ENCODE measurements at regions not wholly inside any gene's neighbourhood (a gene's known extent, or its start where the extent isn't known, plus 50 kb on each side); places are given as distances from the start of the nearest gene placed in this dataset.
A peak's percentile ranks its signal among the peaks of the same experiment; 100 is the strongest.

DNA sequence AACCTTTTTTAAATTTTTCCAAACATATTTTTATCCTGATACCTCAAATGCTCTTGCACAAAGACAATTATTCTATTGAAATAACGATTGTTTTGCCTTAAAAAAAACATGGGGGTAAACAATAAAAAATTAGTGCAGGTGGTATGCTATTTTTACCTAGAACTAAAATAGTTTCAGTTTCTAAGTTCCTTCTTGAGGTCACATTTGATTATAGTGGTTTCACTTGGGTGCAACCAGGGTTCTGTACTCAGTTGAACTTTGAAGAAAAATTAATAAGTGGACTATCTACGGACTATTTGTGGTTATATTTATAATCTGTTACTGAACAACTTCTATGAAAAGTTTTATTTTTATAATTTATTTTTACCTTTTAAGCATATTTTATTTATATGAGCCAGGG, 387.1 kb upstream of the IZUMO3 start:
- H3K9me3 ChIP-seq (replicated peaks in 1 of 2; ENCODE audit: control insufficient read depth in 2 of 2, insufficient read depth in 1 of 2, low read depth in 1 of 2, low read length in 2 of 2) = no peaks in the 10 kb centered on the region
- H3K9ac ChIP-seq (ENCODE audit: low read depth, low read length, poor library complexity) = no peak overlapping the region
- H3K27me3 ChIP-seq (ENCODE audit: control insufficient read depth in 3 of 3, insufficient read depth in 3 of 3, low read depth in 1 of 3, low read length in 3 of 3) = no peaks in the 10 kb centered on the region
- no peak overlapping the region for H3K4me3 ChIP-seq (ENCODE audit: low read length in 2 of 2)
- no peaks in the 10 kb centered on the region for H3K36me3 ChIP-seq (replicated peaks in 1 of 2; ENCODE audit: control insufficient read depth in 2 of 2, insufficient read depth in 2 of 2, low read length in 2 of 2)
- DNase-seq (ENCODE audit: low spot score) = no peak
- H4K8ac ChIP-seq (ENCODE audit: low read depth, low read length) = no peak overlapping the region
- H2BK12ac ChIP-seq (ENCODE audit: low read length) = no peak overlapping the region
- no peak overlapping the region for H3K18ac ChIP-seq (ENCODE audit: low read length)
- H2BK5ac ChIP-seq (ENCODE audit: low read length) = no peak overlapping the region
- H3K4me2 ChIP-seq (ENCODE audit: insufficient read depth, low read length, poor library complexity, severe bottlenecking) = no peak overlapping the region
- no peaks in the 10 kb centered on the region for H3K4me1 ChIP-seq (ENCODE audit: control insufficient read depth in 2 of 2, insufficient read depth in 1 of 2, low read depth in 1 of 2, low read length in 2 of 2)
- no peak overlapping the region for H3K14ac ChIP-seq (ENCODE audit: low read length)
- H3K4ac ChIP-seq (ENCODE audit: low read length) = no peak overlapping the region
- H2BK15ac ChIP-seq (ENCODE audit: low read length) = no peak overlapping the region
- H2BK120ac ChIP-seq (ENCODE audit: low read depth, low read length) = no peak overlapping the region
- WGBS, 2 donors (ENCODE audit: extremely low coverage in 2 of 2, insufficient read length in 2 of 2, insufficient replicate concordance in 1 of 2) = no CpG with 5 or more reads among the region's 2 CpGs
- no peak overlapping the region for H3K27ac ChIP-seq (replicated peaks; ENCODE audit: low read length)
- H3K79me1 ChIP-seq (ENCODE audit: low read depth, low read length) = no peaks in the 10 kb centered on the region
- no peak overlapping the region for H3K23ac ChIP-seq (ENCODE audit: low read depth, low read length, poor library complexity)
- no peak overlapping the region for H2AFZ ChIP-seq (ENCODE audit: low read length)
- no peak overlapping the region for H2AK5ac ChIP-seq (ENCODE audit: low read depth, low read length)
- H4K91ac ChIP-seq (ENCODE audit: low read depth, low read length, poor library complexity) = no peak overlapping the region

DNA sequence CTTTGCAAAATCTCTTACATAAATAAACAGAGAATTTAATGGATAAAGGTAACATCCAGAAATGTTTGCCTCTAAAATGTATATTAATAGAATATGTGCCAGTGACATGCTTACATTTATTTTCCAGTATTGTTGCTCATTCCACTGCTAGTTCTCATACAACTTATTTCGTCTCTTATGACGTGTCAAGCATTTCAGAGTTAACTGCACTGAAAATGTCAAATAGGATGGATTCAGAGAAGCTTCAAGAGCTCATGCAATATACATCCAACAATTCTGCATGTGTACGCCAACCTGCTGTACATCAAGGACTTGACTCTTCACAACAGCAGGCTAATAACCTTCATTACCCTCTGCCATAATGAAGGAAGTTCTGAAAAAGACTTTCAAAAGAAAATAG, 386.2 kb upstream of the IZUMO3 start:
- no peak for DNase-seq (ENCODE audit: low spot score)
- WGBS, 2 donors (ENCODE audit: extremely low coverage in 2 of 2, insufficient read length in 2 of 2, insufficient replicate concordance in 1 of 2) = no CpG with 5 or more reads among the region's 3 CpGs

DNA sequence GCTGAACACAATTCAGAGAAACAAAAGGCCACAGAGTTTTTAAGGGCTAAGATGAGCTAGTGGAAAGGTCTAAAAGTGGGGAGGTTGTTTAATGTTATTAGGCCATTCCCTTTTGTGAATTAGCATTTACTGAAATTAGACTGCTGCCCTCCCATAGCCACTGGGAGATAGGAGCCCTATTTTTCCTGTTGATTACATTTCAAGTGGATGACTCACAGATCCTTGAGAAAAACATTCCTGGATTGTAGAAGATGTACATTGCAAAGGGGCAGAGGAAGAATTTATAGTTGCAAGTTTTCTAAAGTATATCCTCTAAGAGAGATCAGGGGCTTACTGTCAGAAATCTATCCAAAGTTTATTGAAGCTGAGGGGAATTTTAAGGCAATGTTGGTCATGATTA, 367.1 kb upstream of the IZUMO3 start:
- no peak overlapping the region for H2BK5ac ChIP-seq (ENCODE audit: low read length)
- no peak overlapping the region for H4K8ac ChIP-seq (ENCODE audit: low read depth, low read length)
- no peak for DNase-seq (ENCODE audit: low spot score)
- H4K91ac ChIP-seq (ENCODE audit: low read depth, low read length, poor library complexity) = no peak overlapping the region
- no peaks in the 10 kb centered on the region for H3K9me3 ChIP-seq (replicated peaks in 1 of 2; ENCODE audit: control insufficient read depth in 2 of 2, insufficient read depth in 1 of 2, low read depth in 1 of 2, low read length in 2 of 2)
- H3K14ac ChIP-seq (ENCODE audit: low read length) = no peak overlapping the region
- no peak overlapping the region for H3K27ac ChIP-seq (replicated peaks; ENCODE audit: low read length)
- no peaks in the 10 kb centered on the region for H3K36me3 ChIP-seq (replicated peaks in 1 of 2; ENCODE audit: control insufficient read depth in 2 of 2, insufficient read depth in 2 of 2, low read length in 2 of 2)
- H2AFZ ChIP-seq (ENCODE audit: low read length) = no peak overlapping the region
- H3K18ac ChIP-seq (ENCODE audit: low read length) = no peak overlapping the region
- no peak overlapping the region for H3K4ac ChIP-seq (ENCODE audit: low read length)
- no peaks in the 10 kb centered on the region for H3K79me1 ChIP-seq (ENCODE audit: low read depth, low read length)
- H2AK5ac ChIP-seq (ENCODE audit: low read depth, low read length) = no peak overlapping the region
- no peaks in the 10 kb centered on the region for H3K4me1 ChIP-seq (ENCODE audit: control insufficient read depth in 2 of 2, insufficient read depth in 1 of 2, low read depth in 1 of 2, low read length in 2 of 2)
- no peaks in the 10 kb centered on the region for H3K27me3 ChIP-seq (ENCODE audit: control insufficient read depth in 3 of 3, insufficient read depth in 3 of 3, low read depth in 1 of 3, low read length in 3 of 3)
- no peak overlapping the region for H2BK15ac ChIP-seq (ENCODE audit: low read length)
- no peak overlapping the region for H3K4me3 ChIP-seq (ENCODE audit: low read length in 2 of 2)
- no peak overlapping the region for H3K9ac ChIP-seq (ENCODE audit: low read depth, low read length, poor library complexity)
- H3K23ac ChIP-seq (ENCODE audit: low read depth, low read length, poor library complexity) = no peak overlapping the region
- H2BK12ac ChIP-seq (ENCODE audit: low read length) = no peak overlapping the region
- no peak overlapping the region for H2BK120ac ChIP-seq (ENCODE audit: low read depth, low read length)
- H3K4me2 ChIP-seq (ENCODE audit: insufficient read depth, low read length, poor library complexity, severe bottlenecking) = no peak overlapping the region

More for the DNA sequence above, 386.2 kb upstream of the IZUMO3 start:
- Histone ChIP-seq H3K23ac (ENCODE audit: low read depth, low read length, poor library complexity) (no peak overlapping the region), H3K27ac (replicated peaks; ENCODE audit: low read length) (no peak overlapping the region), H2BK15ac (ENCODE audit: low read length) (no peak overlapping the region), H3K9ac (ENCODE audit: low read depth, low read length, poor library complexity) (no peak overlapping the region), H3K9me3 (replicated peaks in 1 of 2; ENCODE audit: control insufficient read depth in 2 of 2, insufficient read depth in 1 of 2, low read depth in 1 of 2, low read length in 2 of 2) (no peaks in the 10 kb centered on the region), H2AFZ (ENCODE audit: low read length) (no peak overlapping the region), H2BK12ac (ENCODE audit: low read length) (no peak overlapping the region), H3K4ac (ENCODE audit: low read length) (no peak overlapping the region), H3K4me3 (ENCODE audit: low read length in 2 of 2) (no peak overlapping the region), H3K4me2 (ENCODE audit: insufficient read depth, low read length, poor library complexity, severe bottlenecking) (no peak overlapping the region), H3K4me1 (ENCODE audit: control insufficient read depth in 2 of 2, insufficient read depth in 1 of 2, low read depth in 1 of 2, low read length in 2 of 2) (no peaks in the 10 kb centered on the region), H2BK5ac (ENCODE audit: low read length) (no peak overlapping the region), H3K27me3 (ENCODE audit: control insufficient read depth in 3 of 3, insufficient read depth in 3 of 3, low read depth in 1 of 3, low read length in 3 of 3) (no peaks in the 10 kb centered on the region), H4K8ac (ENCODE audit: low read depth, low read length) (no peak overlapping the region), H3K14ac (ENCODE audit: low read length) (no peak overlapping the region), H3K18ac (ENCODE audit: low read length) (no peak overlapping the region), H3K79me1 (ENCODE audit: low read depth, low read length) (no peaks in the 10 kb centered on the region), H4K91ac (ENCODE audit: low read depth, low read length, poor library complexity) (no peak overlapping the region), H2BK120ac (ENCODE audit: low read depth, low read length) (no peak overlapping the region), H2AK5ac (ENCODE audit: low read depth, low read length) (no peak overlapping the region), H3K36me3 (replicated peaks in 1 of 2; ENCODE audit: control insufficient read depth in 2 of 2, insufficient read depth in 2 of 2, low read length in 2 of 2) (no peaks in the 10 kb centered on the region)

DNA sequence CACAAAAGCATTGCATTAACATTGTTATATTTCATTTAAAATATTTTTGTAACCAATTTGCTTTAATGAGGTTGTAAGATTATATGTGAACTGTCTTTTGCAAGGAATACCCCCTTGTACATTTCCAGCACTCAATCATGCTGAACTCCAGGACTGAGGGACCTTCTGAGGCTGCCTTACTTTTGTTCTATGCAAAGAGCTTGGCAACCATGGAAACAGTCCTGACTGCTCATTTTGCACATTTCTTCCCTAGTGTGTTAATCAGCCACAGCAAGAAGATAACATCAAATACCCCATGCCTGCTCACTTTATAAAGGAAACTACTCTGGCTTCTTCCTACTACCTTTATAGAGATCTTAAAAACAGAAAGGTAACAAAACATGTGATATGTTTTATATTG, 355.6 kb upstream of the IZUMO3 start:
- no peak overlapping the region for H4K8ac ChIP-seq (ENCODE audit: low read depth, low read length)
- no peak overlapping the region for H3K23ac ChIP-seq (ENCODE audit: low read depth, low read length, poor library complexity)
- H3K4ac ChIP-seq (ENCODE audit: low read length) = no peak overlapping the region
- no peak overlapping the region for H2BK120ac ChIP-seq (ENCODE audit: low read depth, low read length)
- H2AK5ac ChIP-seq (ENCODE audit: low read depth, low read length) = no peak overlapping the region
- H3K14ac ChIP-seq (ENCODE audit: low read length) = no peak overlapping the region
- no peak overlapping the region for H4K91ac ChIP-seq (ENCODE audit: low read depth, low read length, poor library complexity)
- no peaks in the 10 kb centered on the region for H3K9me3 ChIP-seq (replicated peaks in 1 of 2; ENCODE audit: control insufficient read depth in 2 of 2, insufficient read depth in 1 of 2, low read depth in 1 of 2, low read length in 2 of 2)
- no peak overlapping the region for H3K4me2 ChIP-seq (ENCODE audit: insufficient read depth, low read length, poor library complexity, severe bottlenecking)
- no peak overlapping the region for H2BK5ac ChIP-seq (ENCODE audit: low read length)
- no peaks in the 10 kb centered on the region for H3K27me3 ChIP-seq (ENCODE audit: control insufficient read depth in 3 of 3, insufficient read depth in 3 of 3, low read depth in 1 of 3, low read length in 3 of 3)
- H3K18ac ChIP-seq (ENCODE audit: low read length) = no peak overlapping the region
- H2AFZ ChIP-seq (ENCODE audit: low read length) = no peak overlapping the region
- H2BK12ac ChIP-seq (ENCODE audit: low read length) = no peak overlapping the region
- no peak overlapping the region for H2BK15ac ChIP-seq (ENCODE audit: low read length)
- H3K4me1 ChIP-seq (ENCODE audit: control insufficient read depth in 2 of 2, insufficient read depth in 1 of 2, low read depth in 1 of 2, low read length in 2 of 2) = no peaks in the 10 kb centered on the region
- H3K27ac ChIP-seq (replicated peaks; ENCODE audit: low read length) = no peak overlapping the region
- H3K36me3 ChIP-seq (replicated peaks in 1 of 2; ENCODE audit: control insufficient read depth in 2 of 2, insufficient read depth in 2 of 2, low read length in 2 of 2) = no peaks in the 10 kb centered on the region
- peak; percentile 32 for DNase-seq (ENCODE audit: low spot score)
- H3K79me1 ChIP-seq (ENCODE audit: low read depth, low read length) = no peaks in the 10 kb centered on the region
- H3K4me3 ChIP-seq (ENCODE audit: low read length in 2 of 2) = no peak overlapping the region
- no peak overlapping the region for H3K9ac ChIP-seq (ENCODE audit: low read depth, low read length, poor library complexity)
